ENCODE measurements at regions not wholly inside any gene's neighbourhood (a gene's known extent, or its start where the extent isn't known, plus 50 kb on each side); places are given as distances from the start of the nearest gene placed in this dataset.
"Not testable (repeated sequence)": the region's sequence is repeated elsewhere in the genome, so short reads cannot be mapped to it uniquely, and the experiment has no call there.

GRCh38 chr16:18263046-18263445 lies 73.5 kb downstream of the NPIPA8 start:
- not testable (repeated sequence) for H3K36me3 Mint-ChIP-seq; H3K27ac Mint-ChIP-seq; ATAC-seq; H3K9me3 Mint-ChIP-seq; DNase-seq (ENCODE audit: low spot score in 2 of 2); H3K4me1 Mint-ChIP-seq; H3K4me3 Mint-ChIP-seq

- H3K4me3 Mint-ChIP-seq; H3K9me3 Mint-ChIP-seq; ATAC-seq; DNase-seq (ENCODE audit: low spot score in 2 of 2); H3K27ac Mint-ChIP-seq; H3K4me1 Mint-ChIP-seq; H3K36me3 Mint-ChIP-seq: not testable (repeated sequence)
Observed at GRCh38 chr16:18261848-18262247, 74.7 kb downstream of the NPIPA8 start.

- not testable (repeated sequence) for ATAC-seq; H3K4me1 Mint-ChIP-seq; H3K4me3 Mint-ChIP-seq; H3K36me3 Mint-ChIP-seq; H3K27ac Mint-ChIP-seq; H3K9me3 Mint-ChIP-seq; DNase-seq (ENCODE audit: low spot score in 2 of 2)
Observed at GRCh38 chr16:18259496-18260176, 76.9 kb downstream of the NPIPA8 start.

GRCh38 chr16:18252943-18253342 lies 83.6 kb downstream of the NPIPA8 start:
- not testable (repeated sequence) for H3K36me3 Mint-ChIP-seq; H3K4me3 Mint-ChIP-seq; DNase-seq (ENCODE audit: low spot score in 2 of 2); H3K9me3 Mint-ChIP-seq; H3K27ac Mint-ChIP-seq; ATAC-seq; H3K4me1 Mint-ChIP-seq

- not testable (repeated sequence) for H3K4me1 Mint-ChIP-seq; H3K36me3 Mint-ChIP-seq; H3K27ac Mint-ChIP-seq; H3K9me3 Mint-ChIP-seq; ATAC-seq; H3K4me3 Mint-ChIP-seq; DNase-seq (ENCODE audit: low spot score in 2 of 2)
Observed at GRCh38 chr16:18230505-18230904, 106.0 kb downstream of the NPIPA8 start.

GRCh38 chr16:18222054-18223009 lies 114.2 kb downstream of the NPIPA8 start:
- ATAC-seq, H3K4me3 Mint-ChIP-seq: not testable (repeated sequence)

GRCh38 chr16:18217741-18218140 lies 118.8 kb downstream of the NPIPA8 start:
- DNase-seq (ENCODE audit: low spot score in 2 of 2); H3K36me3 Mint-ChIP-seq; H3K27ac Mint-ChIP-seq; H3K4me1 Mint-ChIP-seq; H3K4me3 Mint-ChIP-seq; ATAC-seq; H3K9me3 Mint-ChIP-seq: not testable (repeated sequence)

More at GRCh38 chr16:18222054-18223009, 114.2 kb downstream of the NPIPA8 start:
- not testable (repeated sequence) for H3K9me3 Mint-ChIP-seq; DNase-seq (ENCODE audit: low spot score in 2 of 2); H3K4me1 Mint-ChIP-seq; H3K36me3 Mint-ChIP-seq; H3K27ac Mint-ChIP-seq

- H3K27ac Mint-ChIP-seq; H3K4me1 Mint-ChIP-seq; H3K36me3 Mint-ChIP-seq; DNase-seq (ENCODE audit: low spot score in 2 of 2); H3K4me3 Mint-ChIP-seq; ATAC-seq; H3K9me3 Mint-ChIP-seq: not testable (repeated sequence)
Observed at GRCh38 chr16:18216814-18217213, 119.7 kb downstream of the NPIPA8 start.

- not testable (repeated sequence) for ATAC-seq, H3K4me1 Mint-ChIP-seq, H3K27ac Mint-ChIP-seq
Observed at GRCh38 chr16:18213810-18214209, 122.7 kb downstream of the NPIPA8 start.

GRCh38 chr16:18211505-18211904 lies 125.0 kb downstream of the NPIPA8 start:
- H3K9me3 Mint-ChIP-seq, ATAC-seq, H3K4me3 Mint-ChIP-seq: not testable (repeated sequence)

More at GRCh38 chr16:18213810-18214209, 122.7 kb downstream of the NPIPA8 start:
- not testable (repeated sequence) for DNase-seq (ENCODE audit: low spot score in 2 of 2); H3K9me3 Mint-ChIP-seq; H3K36me3 Mint-ChIP-seq; H3K4me3 Mint-ChIP-seq

GRCh38 chr16:18204786-18205185 lies 131.8 kb downstream of the NPIPA8 start:
- H3K4me3 Mint-ChIP-seq; H3K36me3 Mint-ChIP-seq; H3K27ac Mint-ChIP-seq; H3K9me3 Mint-ChIP-seq; ATAC-seq; H3K4me1 Mint-ChIP-seq; DNase-seq (ENCODE audit: low spot score in 2 of 2): not testable (repeated sequence)

More at GRCh38 chr16:18211505-18211904, 125.0 kb downstream of the NPIPA8 start:
- H3K27ac Mint-ChIP-seq; H3K4me1 Mint-ChIP-seq; H3K36me3 Mint-ChIP-seq; DNase-seq (ENCODE audit: low spot score in 2 of 2): not testable (repeated sequence)

GRCh38 chr16:18204309-18204708 lies 132.2 kb downstream of the NPIPA8 start:
- not testable (repeated sequence) for DNase-seq (ENCODE audit: low spot score in 2 of 2); H3K4me1 Mint-ChIP-seq; H3K4me3 Mint-ChIP-seq; H3K9me3 Mint-ChIP-seq; ATAC-seq; H3K36me3 Mint-ChIP-seq; H3K27ac Mint-ChIP-seq

GRCh38 chr16:18201511-18201910 lies 135.0 kb downstream of the NPIPA8 start:
- DNase-seq (ENCODE audit: low spot score in 2 of 2); ATAC-seq; H3K4me3 Mint-ChIP-seq; H3K9me3 Mint-ChIP-seq; H3K4me1 Mint-ChIP-seq; H3K36me3 Mint-ChIP-seq; H3K27ac Mint-ChIP-seq: not testable (repeated sequence)

- not testable (repeated sequence) for H3K4me1 Mint-ChIP-seq, ATAC-seq, H3K4me3 Mint-ChIP-seq
Observed at GRCh38 chr16:18192389-18192788, 144.1 kb downstream of the NPIPA8 start.

GRCh38 chr16:18190179-18190578 lies 146.4 kb downstream of the NPIPA8 start:
- H3K36me3 Mint-ChIP-seq; H3K9me3 Mint-ChIP-seq; H3K4me1 Mint-ChIP-seq; ATAC-seq; H3K27ac Mint-ChIP-seq; DNase-seq (ENCODE audit: low spot score in 2 of 2); H3K4me3 Mint-ChIP-seq: not testable (repeated sequence)

More at GRCh38 chr16:18192389-18192788, 144.1 kb downstream of the NPIPA8 start:
- H3K9me3 Mint-ChIP-seq; H3K36me3 Mint-ChIP-seq; H3K27ac Mint-ChIP-seq; DNase-seq (ENCODE audit: low spot score in 2 of 2): not testable (repeated sequence)

Measured in stimulated activated effector memory CD8-positive, alpha-beta T cell treated with anti-CD3 and anti-CD28 coated beads, Interleukin-12 subunit alpha, Interleukin-12 subunit beta, amount 100 ng/mL, for 72 hours (primary cell).